ENCODE measurements at regions not wholly inside any gene's neighbourhood (a gene's known extent, or its start where the extent isn't known, plus 50 kb on each side); places are given as distances from the start of the nearest gene placed in this dataset.
A peak's percentile ranks its signal among the peaks of the same experiment; 100 is the strongest.
"Not testable (repeated sequence)": the region's sequence is repeated elsewhere in the genome, so short reads cannot be mapped to it uniquely, and the experiment has no call there.

DNA sequence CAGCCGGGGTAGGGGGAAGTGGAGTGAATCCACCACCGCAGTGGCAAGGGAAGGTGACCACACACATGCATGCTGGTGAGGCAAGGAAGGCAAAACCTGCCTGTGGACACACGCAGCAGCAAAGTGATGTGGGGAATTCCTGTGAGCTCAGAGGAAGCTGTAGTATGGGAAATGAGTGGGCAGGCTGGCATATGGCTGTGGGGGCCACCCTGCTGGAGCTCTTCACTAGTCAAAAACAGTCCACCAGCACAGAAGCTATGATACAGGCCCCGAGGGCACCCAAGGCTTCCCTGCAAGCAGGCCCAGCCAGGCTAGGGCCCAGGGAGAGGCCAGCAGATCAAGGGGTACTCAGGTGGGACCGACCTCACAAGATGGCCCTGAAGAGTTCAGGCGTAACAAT lies 239.1 kb downstream of the CHM start:
- no peak overlapping the region for H3K4me3 ChIP-seq (ENCODE audit: low read length)
- DNase-seq (ENCODE audit: low read depth, low spot score) = no peak

DNA sequence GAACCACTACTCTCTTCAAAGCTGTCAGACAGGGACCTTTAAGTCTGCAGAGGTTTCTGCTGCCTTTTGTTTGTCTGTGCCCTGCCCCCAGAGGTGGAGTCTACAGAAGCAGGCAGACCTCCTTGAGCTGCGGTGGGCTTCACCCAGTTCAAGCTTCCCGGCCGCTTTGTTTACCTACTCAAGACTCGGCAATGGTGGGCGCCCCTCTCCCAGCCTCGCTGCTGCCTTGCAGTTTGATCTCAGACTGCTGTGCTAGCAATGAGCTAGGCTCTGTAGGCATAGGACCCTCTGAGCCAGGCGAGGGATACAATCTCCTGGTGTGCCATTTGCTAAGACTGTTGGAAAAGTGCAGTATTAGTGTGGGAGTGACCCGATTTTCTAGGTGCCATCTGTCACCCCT lies 275.0 kb downstream of the CHM start:
- DNase-seq (ENCODE audit: low read depth, low spot score); H3K4me3 ChIP-seq (ENCODE audit: low read length): not testable (repeated sequence)

DNA sequence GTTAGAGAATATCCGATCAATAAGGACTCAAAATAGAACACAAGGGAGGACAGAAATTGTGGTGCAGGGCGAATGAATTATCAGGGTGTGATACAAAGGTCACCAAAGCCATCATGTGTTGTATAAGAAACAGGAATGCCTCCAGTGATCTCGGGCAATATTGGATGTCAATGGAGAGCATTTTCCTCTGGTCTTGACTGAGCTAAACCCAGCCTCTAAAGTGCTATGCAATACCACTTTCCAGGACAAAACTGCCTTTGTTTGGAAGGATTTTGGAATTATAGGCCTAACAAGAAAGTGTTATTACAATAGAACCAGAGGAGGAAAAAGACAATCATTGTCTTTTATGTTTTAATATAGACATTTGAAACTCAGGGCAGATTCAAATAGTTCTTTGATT lies 281.7 kb downstream of the CHM start:
- DNase-seq (ENCODE audit: low read depth, low spot score) = no peak
- H3K4me3 ChIP-seq (ENCODE audit: low read length) = no peak overlapping the region

DNA sequence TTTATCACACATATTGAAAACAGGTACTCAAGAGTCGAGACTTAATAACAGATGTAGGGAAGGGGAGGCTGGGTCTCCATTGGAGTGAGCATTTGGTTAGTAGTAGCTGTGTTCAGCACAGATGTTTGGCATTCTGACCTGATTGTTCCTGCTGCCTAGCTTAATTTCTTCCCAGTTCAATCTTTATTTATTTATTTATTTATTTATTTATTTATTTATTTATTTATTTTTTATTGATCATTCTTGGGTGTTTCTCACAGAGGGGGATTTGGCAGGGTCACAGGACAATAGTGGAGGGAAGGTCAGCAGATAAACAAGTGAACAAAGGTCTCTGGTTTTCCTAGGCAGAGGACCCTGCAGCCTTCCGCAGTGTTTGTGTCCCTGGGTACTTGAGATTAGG lies 324.3 kb downstream of the CHM start:
- DNase-seq (ENCODE audit: low read depth, low spot score); H3K4me3 ChIP-seq (ENCODE audit: low read length): not testable (repeated sequence)

DNA sequence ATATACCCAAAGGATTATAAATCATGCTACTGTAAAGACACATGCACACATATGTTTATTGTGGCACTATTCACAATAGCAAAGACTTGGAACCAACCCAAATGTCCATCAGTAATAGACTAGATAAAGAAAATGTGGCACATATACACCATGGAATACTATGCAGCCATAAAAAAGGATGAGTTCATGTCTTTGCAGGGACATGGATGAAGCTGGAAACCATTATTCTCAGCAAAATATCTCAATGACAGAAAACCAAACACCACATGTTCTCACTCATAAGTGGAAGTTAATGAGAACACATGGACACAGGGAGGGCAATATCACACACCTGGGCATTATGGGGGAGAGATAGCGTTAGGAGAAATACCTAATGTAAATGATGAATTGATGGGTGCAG lies 323.8 kb upstream of the POF1B start:
- H3K4me3 ChIP-seq (ENCODE audit: low read length); DNase-seq (ENCODE audit: low read depth, low spot score): not testable (repeated sequence)

DNA sequence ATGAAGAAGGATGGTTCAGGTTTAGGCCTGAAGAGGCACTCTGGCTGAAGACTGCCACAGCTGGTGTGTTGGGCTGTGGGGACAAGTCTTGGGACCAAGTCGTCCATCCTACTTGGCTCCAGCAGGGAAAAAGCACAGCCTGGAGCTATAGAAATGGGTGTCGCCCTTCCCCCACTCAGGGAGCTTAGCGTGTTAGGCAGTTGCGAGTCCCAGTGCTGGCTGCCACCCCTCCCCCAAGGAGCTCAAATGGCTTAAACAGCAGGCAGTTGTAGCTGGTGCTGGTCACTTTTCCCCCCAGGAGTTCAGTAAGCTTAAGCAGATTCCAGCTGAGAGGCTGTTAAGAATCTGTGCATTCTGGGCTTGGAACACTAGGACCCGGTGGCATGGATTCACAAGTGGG lies 319.5 kb upstream of the POF1B start:
- no peak for DNase-seq (ENCODE audit: low read depth, low spot score)
- H3K4me3 ChIP-seq (ENCODE audit: low read length) = no peak overlapping the region

DNA sequence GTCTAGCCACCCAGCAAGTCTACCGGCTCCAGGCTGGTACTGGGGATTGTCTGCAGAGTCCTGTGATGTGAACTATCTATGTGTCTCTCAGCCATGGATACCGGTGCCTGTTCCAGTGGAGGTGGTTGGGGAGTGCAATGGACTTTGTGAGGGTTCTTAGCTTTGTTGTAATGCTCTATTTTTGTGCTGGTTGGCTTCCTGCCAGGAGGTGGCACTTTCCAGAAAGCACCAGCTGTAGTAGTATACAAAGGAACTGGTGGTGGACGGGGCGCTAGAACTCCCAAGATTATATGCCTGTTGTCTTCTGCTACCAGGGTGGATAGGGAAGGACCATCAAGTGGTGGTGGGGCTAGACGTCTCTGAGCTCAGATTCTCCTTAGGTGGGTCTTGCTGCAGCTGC lies 306.4 kb upstream of the POF1B start:
- no peak overlapping the region for H3K4me3 ChIP-seq (ENCODE audit: low read length)
- DNase-seq (ENCODE audit: low read depth, low spot score) = no peak

DNA sequence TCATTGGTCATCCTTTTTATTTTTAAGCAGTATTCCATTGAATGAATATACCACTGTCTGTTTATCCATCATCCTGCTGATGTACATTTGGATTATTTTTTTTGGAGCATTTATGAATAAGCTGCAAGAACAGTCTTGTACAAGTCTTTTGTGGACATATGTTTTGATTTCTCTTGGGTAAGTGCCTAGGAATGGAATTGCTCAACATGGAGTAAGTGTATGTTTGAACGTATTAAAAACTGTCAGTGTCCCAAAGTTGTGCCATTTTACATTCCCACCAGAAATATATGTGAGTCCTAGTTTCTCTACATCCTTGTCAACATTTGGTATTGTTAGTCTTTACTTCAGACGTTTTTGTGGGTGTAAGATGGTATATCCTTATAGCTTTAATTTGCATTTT lies 287.0 kb upstream of the POF1B start:
- H3K4me3 ChIP-seq (ENCODE audit: low read length) = no peak overlapping the region
- DNase-seq (ENCODE audit: low read depth, low spot score) = no peak

DNA sequence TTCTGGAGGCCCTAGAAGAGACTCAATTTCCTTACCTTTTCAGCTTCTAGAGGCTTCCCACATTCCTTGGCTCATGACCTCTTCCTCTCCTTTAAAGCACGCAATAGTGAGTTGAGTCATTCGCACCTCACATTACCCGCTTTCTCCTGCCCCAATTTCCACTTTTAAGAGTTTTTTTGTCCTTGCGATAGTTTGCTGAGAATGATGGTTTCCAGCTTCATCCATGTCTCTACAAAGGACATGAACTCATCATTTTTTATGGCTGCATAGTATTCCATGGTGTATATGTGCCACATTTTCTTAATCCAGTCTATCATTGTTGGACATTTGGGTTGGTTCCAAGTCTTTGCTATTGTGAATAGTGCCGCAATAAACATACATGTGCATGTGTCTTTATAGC lies 284.5 kb upstream of the POF1B start:
- H3K4me3 ChIP-seq (ENCODE audit: low read length); DNase-seq (ENCODE audit: low read depth, low spot score): not testable (repeated sequence)

DNA sequence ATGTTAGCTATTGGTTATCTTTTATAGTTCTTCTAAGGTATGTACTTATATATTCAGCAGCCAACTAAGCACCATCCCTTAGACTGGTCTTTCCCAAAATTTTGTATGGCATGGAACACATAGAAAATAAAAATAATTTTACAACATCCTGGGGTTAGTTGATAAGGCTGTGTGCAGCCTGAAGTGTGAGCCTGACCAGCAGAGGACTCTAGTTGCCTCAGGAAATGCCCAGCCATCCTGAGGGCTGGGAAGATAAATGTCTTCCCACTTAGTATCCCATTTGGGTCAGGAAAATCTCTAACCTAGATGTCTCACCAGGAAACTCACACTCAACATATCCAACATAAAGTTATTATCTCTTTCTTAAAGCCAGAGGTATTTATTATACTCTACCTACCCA lies 251.4 kb upstream of the POF1B start:
- no peak overlapping the region for H3K4me3 ChIP-seq (ENCODE audit: low read length)
- DNase-seq (ENCODE audit: low read depth, low spot score) = no peak

DNA sequence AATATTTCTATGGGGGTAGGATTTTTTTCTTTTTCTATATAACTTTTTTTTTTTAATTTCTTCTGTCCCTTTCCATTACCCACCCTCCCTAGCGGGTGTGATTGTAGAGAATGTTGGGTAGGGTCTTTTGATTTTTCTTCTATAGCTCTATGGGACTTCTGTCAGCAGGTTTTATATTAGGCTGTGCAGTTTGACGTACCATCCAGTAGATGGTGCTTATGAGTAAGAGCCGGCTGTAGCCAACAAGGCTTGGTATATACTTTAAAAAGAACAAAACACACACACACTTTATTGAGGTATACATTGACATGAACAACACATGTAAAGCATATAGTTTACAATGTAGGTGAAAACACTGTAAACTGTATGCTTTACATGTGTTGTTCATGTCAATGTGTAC lies 247.9 kb upstream of the POF1B start:
- H3K4me3 ChIP-seq (ENCODE audit: low read length) = no peak overlapping the region
- DNase-seq (ENCODE audit: low read depth, low spot score) = peak; percentile 11

DNA sequence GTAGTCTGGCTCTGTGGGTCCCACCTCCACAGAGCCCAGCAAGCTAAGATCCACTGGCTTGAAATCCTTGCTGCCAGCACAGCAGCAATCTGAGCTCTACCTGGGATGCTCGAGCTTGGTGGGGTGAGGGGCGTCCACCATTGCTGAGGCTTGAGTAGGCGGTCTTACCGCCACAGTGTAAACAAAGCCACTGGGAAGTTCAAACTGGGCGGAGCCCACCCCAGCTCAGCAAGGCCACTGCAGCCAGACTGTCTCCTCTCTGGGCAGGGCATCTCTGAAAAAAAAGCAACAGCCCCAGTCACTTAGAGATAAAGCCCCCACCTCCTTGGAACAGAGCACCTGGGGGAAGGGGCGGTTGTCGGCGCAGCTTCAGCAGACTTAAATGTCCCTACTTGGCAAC lies 243.2 kb upstream of the POF1B start:
- no peak for DNase-seq (ENCODE audit: low read depth, low spot score)
- no peak overlapping the region for H3K4me3 ChIP-seq (ENCODE audit: low read length)

DNA sequence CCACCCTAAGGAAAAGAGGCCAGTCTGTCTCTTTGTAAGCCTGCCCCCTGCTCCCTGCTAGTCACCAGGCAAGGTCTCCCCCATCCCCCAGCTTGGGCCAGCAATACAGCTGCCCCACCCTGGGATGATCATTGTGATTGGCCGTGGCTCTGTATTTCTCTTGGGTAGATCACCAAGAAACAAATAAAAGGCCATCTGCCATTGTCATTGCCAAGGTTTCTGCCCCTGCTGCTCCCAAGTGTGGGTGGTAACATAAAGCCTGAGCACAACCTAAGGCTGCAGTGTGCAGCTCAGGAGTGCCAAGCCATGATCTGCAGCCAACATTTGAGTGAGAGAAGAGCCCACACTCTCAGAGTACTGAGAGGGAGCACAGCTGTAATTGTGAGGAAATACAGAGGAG lies 241.0 kb upstream of the POF1B start:
- no peak overlapping the region for H3K4me3 ChIP-seq (ENCODE audit: low read length)
- DNase-seq (ENCODE audit: low read depth, low spot score) = no peak

DNA sequence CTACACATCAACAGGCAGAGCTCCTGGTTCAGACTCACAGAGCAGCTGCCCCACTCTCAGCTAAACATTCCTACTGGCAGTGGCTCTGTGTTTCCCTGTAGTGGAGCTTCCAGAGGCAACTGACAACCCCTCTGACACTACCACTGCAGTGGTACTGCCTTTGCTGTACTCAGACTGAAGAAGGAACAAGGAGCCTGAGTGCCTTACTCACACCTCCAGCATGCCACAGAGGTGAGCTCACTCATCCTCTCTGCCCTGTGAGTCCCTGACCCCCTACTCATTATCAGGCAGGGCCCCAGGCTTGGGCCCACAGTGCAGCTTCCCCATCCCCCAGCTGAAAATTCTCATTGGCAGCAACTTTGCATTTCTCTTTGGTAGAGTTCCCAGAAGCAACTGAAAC lies 240.5 kb upstream of the POF1B start:
- no peak for DNase-seq (ENCODE audit: low read depth, low spot score)
- no peak overlapping the region for H3K4me3 ChIP-seq (ENCODE audit: low read length)

DNA sequence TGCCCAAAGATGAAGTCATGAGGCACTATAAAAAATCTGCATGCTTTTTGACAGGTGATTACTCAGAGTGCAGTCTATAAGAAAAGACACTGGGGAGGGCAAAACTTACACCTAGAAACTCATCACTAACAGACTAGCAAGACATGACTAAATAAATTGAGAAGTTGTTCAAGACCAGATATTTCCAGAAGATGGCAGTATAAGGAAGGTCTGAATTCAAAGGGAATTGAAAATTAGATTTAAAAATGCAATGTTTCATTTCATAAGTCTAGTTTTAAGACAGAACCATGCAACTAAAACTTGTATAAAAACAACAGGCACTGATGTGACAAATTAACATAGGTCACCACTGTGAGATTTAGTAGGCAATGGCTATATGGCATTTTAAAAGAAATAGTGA lies 232.5 kb upstream of the POF1B start:
- H3K4me3 ChIP-seq (ENCODE audit: low read length) = no peak overlapping the region
- DNase-seq (ENCODE audit: low read depth, low spot score) = peak; percentile 6

DNA sequence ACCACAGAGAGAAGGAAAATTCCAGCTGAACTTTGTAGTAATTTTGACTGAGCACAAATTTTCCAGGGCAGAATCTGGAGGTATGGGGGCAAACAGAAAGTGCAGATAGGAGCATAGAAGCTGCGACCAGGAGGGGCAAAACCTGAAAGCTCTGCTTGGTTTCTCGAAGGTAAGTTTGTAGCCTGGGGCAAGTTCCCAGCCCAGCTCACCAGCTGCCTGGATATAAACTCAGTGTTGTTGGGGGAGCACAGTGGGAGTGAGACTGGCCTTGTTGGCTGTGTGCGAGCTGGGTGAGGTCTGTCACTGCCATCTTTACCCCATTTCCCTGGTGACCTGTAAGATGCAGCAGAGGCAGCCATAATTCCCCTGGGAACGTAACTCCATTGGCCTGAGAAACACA lies 213.5 kb upstream of the POF1B start:
- H3K4me3 ChIP-seq (ENCODE audit: low read length) = no peak overlapping the region
- no peak for DNase-seq (ENCODE audit: low read depth, low spot score)

DNA sequence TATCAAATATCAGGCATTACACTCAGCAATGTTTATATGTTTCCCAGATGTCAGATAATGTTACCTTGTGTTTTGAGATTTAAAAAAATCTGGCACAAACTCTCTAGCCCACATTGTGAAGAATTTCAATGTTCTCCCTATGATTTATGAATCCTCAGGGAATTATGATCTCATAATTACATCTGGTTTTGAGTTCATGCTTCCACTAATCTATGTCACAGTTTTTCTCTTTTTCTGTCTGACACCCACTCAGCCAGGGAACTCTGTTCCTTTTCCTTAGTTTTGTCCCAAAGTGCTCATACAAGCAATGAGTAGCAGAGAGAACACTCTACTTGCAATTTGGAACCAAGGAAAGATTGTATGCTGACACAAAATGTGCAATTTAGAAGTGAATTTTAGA lies 212.1 kb upstream of the POF1B start:
- DNase-seq (ENCODE audit: low read depth, low spot score) = no peak
- no peak overlapping the region for H3K4me3 ChIP-seq (ENCODE audit: low read length)

DNA sequence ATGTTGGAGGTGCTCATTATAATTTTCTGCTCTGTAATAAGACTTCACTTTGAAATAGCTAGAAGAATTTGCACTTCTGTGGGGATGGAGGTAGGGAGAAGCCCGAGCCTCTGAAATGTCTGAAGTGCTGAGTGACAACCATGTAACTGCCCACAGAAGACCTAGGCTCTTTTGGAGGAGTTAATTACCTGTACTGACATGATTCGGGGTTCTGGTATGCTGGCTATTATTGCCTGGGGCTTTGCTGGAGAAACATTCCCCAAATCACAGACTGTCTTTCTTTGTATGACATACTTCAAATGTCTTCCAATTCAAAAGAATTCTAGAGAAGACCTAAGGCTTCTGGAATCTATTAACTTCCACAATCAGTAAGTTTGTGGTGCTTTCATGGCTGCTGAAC lies 211.2 kb upstream of the POF1B start:
- H3K4me3 ChIP-seq (ENCODE audit: low read length) = no peak overlapping the region
- no peak for DNase-seq (ENCODE audit: low read depth, low spot score)

DNA sequence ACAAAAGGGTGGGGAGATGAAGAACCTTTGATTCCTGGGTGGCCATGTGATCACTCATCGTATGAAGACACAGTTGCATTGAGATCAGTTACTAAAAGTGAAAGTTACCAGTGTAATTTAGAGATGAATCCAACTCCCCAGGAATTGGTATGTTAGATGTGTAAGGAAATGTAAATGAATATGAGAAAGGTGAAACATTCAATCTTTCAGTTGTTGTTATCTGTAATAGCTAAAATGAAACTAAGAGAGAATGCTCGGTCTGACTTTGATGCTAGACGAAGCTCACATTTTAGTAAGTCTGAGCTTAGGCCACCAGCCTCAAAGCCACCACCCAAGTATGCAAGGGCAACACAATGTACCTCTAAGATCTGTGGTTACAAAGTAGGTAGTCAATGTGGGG lies 194.3 kb upstream of the POF1B start:
- DNase-seq (ENCODE audit: low read depth, low spot score) = no peak
- no peak overlapping the region for H3K4me3 ChIP-seq (ENCODE audit: low read length)

DNA sequence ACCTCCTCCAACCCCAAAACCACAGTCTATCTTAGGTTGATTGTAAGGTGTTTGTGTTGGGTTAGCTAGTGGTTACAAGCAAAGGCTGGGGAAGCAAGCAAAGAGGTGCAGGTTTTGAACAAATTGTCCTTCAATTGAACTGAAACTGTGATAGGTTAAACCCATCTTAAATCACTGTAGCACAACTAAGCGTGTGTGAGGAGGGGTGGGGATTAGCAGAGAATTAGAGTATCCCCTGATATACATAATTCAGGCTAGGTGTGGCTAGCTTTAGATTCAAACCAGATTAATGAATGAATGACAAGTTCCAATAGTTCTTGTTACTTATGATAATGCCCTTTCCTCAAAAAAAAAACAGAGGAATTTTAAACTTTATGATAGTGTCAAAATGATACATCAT lies 191.0 kb upstream of the POF1B start:
- H3K4me3 ChIP-seq (ENCODE audit: low read length) = no peak overlapping the region
- DNase-seq (ENCODE audit: low read depth, low spot score) = no peak

DNA sequence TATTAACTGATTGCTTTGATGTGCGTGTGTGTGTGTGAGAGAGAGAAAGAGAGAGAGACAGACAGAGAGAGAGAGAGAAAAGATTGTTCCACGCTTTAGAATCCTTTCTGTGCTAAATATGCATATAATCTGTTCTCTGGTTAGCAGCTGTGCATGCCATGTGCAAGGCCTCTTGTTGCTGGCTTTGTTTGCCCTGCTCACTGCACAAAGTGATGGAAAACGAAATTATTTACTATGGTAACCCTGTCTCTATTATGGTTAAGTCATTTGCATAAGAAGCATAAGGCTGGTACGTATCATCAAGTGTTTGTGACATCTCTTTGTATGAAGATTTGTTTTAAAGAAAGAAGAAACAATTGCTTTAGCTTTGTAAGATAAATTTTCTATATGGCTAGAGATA lies 190.2 kb upstream of the POF1B start:
- H3K4me3 ChIP-seq (ENCODE audit: low read length) = no peak overlapping the region
- no peak for DNase-seq (ENCODE audit: low read depth, low spot score)

DNA sequence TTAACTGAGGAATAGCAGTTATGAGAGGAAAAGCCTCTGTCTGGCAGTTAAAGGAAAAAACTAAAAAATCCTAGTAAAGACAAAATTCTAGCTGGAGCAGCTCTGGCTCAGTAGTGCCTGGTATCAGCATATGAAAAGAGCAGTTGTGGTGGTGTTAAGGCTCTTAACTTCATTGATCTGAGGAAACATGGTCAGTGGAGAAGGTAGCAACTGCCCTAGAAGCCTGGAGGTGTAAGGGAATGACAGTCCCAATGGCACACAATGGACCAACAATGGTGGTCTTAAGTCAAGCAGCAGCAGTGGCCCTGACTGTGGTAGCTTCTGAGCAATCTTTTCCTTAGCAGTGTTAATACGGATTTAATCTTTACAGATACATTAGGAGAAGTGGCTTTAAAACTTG lies 189.6 kb upstream of the POF1B start:
- DNase-seq (ENCODE audit: low read depth, low spot score) = no peak
- no peak overlapping the region for H3K4me3 ChIP-seq (ENCODE audit: low read length)
